ENCODE measurements at regions not wholly inside any gene's neighbourhood (a gene's known extent, or its start where the extent isn't known, plus 50 kb on each side); places are given as distances from the start of the nearest gene placed in this dataset.

DNA sequence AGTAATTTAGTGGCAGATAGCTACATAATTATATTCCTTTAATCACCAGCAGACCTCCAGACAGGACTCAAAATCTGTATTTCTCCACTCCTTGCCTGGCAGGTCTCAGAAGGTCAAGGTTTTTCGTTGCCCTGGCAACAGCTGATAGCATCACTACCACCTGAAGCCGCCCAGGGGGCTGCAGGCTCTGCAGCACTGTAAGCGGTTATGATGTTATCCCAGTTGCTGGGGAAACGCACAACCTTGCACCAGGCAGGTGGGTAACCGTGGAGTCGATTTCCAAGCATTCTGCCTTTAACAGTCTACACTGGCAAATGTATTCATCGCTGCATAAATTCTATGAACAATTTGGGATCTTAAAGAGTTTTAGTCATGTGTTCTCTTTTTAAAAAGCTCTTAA, 756.3 kb downstream of the NTRK3 start:
- H3K27me3 ChIP-seq (ENCODE audit: insufficient read depth, low read depth, low read length) = no peaks in the 10 kb centered on the region
- H3K9me3 ChIP-seq (ENCODE audit: low read length) = no peaks in the 10 kb centered on the region
- peak overlapping the region; percentile 59 for H3K4me2 ChIP-seq (ENCODE audit: low read length)
- TF ChIP-seq POLR2AphosphoS5 (IDR thresholded peaks at IDR 0.05) = peak; percentile 40
- peak; percentile 51 for TF ChIP-seq SMC3 (conservative IDR thresholded peaks at IDR 0.05; ENCODE audit: poor library complexity)
- TF ChIP-seq, protein P1, sequence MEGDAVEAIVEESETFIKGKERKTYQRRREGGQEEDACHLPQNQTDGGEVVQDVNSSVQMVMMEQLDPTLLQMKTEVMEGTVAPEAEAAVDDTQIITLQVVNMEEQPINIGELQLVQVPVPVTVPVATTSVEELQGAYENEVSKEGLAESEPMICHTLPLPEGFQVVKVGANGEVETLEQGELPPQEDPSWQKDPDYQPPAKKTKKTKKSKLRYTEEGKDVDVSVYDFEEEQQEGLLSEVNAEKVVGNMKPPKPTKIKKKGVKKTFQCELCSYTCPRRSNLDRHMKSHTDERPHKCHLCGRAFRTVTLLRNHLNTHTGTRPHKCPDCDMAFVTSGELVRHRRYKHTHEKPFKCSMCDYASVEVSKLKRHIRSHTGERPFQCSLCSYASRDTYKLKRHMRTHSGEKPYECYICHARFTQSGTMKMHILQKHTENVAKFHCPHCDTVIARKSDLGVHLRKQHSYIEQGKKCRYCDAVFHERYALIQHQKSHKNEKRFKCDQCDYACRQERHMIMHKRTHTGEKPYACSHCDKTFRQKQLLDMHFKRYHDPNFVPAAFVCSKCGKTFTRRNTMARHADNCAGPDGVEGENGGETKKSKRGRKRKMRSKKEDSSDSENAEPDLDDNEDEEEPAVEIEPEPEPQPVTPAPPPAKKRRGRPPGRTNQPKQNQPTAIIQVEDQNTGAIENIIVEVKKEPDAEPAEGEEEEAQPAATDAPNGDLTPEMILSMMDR (IDR thresholded peaks at IDR 0.05; ENCODE audit: poor library complexity, severe bottlenecking) = peak; percentile 23
- TF ChIP-seq MXI1 (conservative IDR thresholded peaks at IDR 0.05; ENCODE audit: poor library complexity, severe bottlenecking) = no peak
- TF ChIP-seq EP300 (conservative IDR thresholded peaks at IDR 0.05; ENCODE audit: poor library complexity, severe bottlenecking) = peak; percentile 92
- TF ChIP-seq, protein P2, sequence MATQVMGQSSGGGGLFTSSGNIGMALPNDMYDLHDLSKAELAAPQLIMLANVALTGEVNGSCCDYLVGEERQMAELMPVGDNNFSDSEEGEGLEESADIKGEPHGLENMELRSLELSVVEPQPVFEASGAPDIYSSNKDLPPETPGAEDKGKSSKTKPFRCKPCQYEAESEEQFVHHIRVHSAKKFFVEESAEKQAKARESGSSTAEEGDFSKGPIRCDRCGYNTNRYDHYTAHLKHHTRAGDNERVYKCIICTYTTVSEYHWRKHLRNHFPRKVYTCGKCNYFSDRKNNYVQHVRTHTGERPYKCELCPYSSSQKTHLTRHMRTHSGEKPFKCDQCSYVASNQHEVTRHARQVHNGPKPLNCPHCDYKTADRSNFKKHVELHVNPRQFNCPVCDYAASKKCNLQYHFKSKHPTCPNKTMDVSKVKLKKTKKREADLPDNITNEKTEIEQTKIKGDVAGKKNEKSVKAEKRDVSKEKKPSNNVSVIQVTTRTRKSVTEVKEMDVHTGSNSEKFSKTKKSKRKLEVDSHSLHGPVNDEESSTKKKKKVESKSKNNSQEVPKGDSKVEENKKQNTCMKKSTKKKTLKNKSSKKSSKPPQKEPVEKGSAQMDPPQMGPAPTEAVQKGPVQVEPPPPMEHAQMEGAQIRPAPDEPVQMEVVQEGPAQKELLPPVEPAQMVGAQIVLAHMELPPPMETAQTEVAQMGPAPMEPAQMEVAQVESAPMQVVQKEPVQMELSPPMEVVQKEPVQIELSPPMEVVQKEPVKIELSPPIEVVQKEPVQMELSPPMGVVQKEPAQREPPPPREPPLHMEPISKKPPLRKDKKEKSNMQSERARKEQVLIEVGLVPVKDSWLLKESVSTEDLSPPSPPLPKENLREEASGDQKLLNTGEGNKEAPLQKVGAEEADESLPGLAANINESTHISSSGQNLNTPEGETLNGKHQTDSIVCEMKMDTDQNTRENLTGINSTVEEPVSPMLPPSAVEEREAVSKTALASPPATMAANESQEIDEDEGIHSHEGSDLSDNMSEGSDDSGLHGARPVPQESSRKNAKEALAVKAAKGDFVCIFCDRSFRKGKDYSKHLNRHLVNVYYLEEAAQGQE (IDR thresholded peaks at IDR 0.05; ENCODE audit: borderline replicate concordance) = peak; percentile 55
- TF ChIP-seq RAD21 (conservative IDR thresholded peaks at IDR 0.05) = peak; percentile 64
- TF ChIP-seq TAF1 (IDR thresholded peaks at IDR 0.05; ENCODE audit: low read depth) = no peak
- TF ChIP-seq EZH2 (IDR thresholded peaks at IDR 0.05; ENCODE audit: borderline replicate concordance, insufficient read depth, low read length, poor library complexity, severe bottlenecking) = no peak
- H3K4me3 ChIP-seq (ENCODE audit: low read length) = peak overlapping the region; percentile 0
- H3F3A ChIP-seq (ENCODE audit: insufficient read depth, low read length, poor library complexity, severe bottlenecking) = no peaks in the 10 kb centered on the region
- H3K36me3 ChIP-seq (ENCODE audit: insufficient read depth, low read length) = no peaks in the 10 kb centered on the region
- H3K27ac ChIP-seq (ENCODE audit: low read length) = peak overlapping the region; percentile 79
- H4K20me1 ChIP-seq (ENCODE audit: insufficient read depth) = no peaks in the 10 kb centered on the region
- H2AFZ ChIP-seq (ENCODE audit: low read depth, low read length) = no peak overlapping the region
- H3K9me2 ChIP-seq (ENCODE audit: insufficient read depth, low read length) = no peaks in the 10 kb centered on the region
- H3K79me2 ChIP-seq (replicated peaks; ENCODE audit: insufficient read depth, low read length) = no peaks in the 10 kb centered on the region
- peak overlapping the region; percentile 18 for H3K9ac ChIP-seq (ENCODE audit: low read length)

DNA sequence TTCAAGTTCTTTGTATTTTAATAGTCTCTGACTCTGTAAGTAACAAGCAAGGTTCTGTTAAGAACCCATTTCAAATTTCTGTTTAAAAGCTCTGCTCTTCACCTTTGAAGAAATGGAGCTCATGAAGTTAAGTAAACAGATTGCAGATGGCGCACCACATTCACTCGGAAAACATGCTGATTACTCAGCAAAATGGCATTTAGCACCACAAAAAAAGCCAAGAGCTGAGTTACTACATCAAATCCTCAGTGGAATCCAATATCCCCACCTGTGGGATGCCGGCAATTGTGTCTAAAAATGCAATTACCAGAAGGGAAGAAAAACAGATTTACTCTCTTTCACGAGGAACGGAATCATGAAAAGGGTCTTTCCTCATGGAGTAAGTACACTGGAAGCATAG, 758.0 kb downstream of the NTRK3 start:
- TF ChIP-seq POLR2AphosphoS5 (IDR thresholded peaks at IDR 0.05) (no peak), MXI1 (conservative IDR thresholded peaks at IDR 0.05; ENCODE audit: poor library complexity, severe bottlenecking) (no peak), SMC3 (conservative IDR thresholded peaks at IDR 0.05; ENCODE audit: poor library complexity) (no peak), EZH2 (IDR thresholded peaks at IDR 0.05; ENCODE audit: borderline replicate concordance, insufficient read depth, low read length, poor library complexity, severe bottlenecking) (no peak), TAF1 (IDR thresholded peaks at IDR 0.05; ENCODE audit: low read depth) (no peak), EP300 (conservative IDR thresholded peaks at IDR 0.05; ENCODE audit: poor library complexity, severe bottlenecking) (no peak), RAD21 (conservative IDR thresholded peaks at IDR 0.05) (no peak)
- TF ChIP-seq, protein P2 (IDR thresholded peaks at IDR 0.05; ENCODE audit: borderline replicate concordance) = no peak
- TF ChIP-seq, protein P1 (IDR thresholded peaks at IDR 0.05; ENCODE audit: poor library complexity, severe bottlenecking) = no peak
- no peak overlapping the region for H2AFZ ChIP-seq (ENCODE audit: low read depth, low read length)
- no peaks in the 10 kb centered on the region for H3K9me2 ChIP-seq (ENCODE audit: insufficient read depth, low read length)
- H3F3A ChIP-seq (ENCODE audit: insufficient read depth, low read length, poor library complexity, severe bottlenecking) = no peaks in the 10 kb centered on the region
- H4K20me1 ChIP-seq (ENCODE audit: insufficient read depth) = no peaks in the 10 kb centered on the region
- H3K27ac ChIP-seq (ENCODE audit: low read length) = peak overlapping the region; percentile 36
- no peak overlapping the region for H3K4me2 ChIP-seq (ENCODE audit: low read length)
- no peak overlapping the region for H3K9ac ChIP-seq (ENCODE audit: low read length)
- H3K79me2 ChIP-seq (replicated peaks; ENCODE audit: insufficient read depth, low read length) = no peaks in the 10 kb centered on the region
- no peaks in the 10 kb centered on the region for H3K27me3 ChIP-seq (ENCODE audit: insufficient read depth, low read depth, low read length)
- H3K4me3 ChIP-seq (ENCODE audit: low read length) = no peak overlapping the region
- H3K36me3 ChIP-seq (ENCODE audit: insufficient read depth, low read length) = no peaks in the 10 kb centered on the region
- no peaks in the 10 kb centered on the region for H3K9me3 ChIP-seq (ENCODE audit: low read length)

Measured in neural cell (in vitro differentiated cells).